K562 (cell line): ENCODE measurements at regions not wholly inside any gene's neighbourhood (a gene's known extent, or its start where the extent isn't known, plus 50 kb on each side); places are given as distances from the start of the nearest gene placed in this dataset.

ENCODE experiments used
- ATAC-seq: fragments of 200-7000 bp; cut with Tn5 transposase; 3 replicates; pipeline ENCODE4 v1.9.1; 2020; ENCODE audit warnings: moderate library complexity
- BruUV-seq: library from RNA; stranded (reverse); fragments of 400-500 nt; replicated peaks from 2 replicates; lab custom pipeline; 2021; lab: Mats Ljungman, UMichigan
- CTCF ChIA-PET: fragments of 300-600 bp; formaldehyde crosslinking; extraction: SDS; loops from one replicate; lab custom pipeline; 2021; ENCODE audit warnings: low intra/inter-chr PET ratio; lab: Yijun Ruan, JAX
- POLR2A ChIA-PET: fragments of 300-600, 350-650 bp; sonication (Branson Sonifier 250); formaldehyde crosslinking; extraction: SDS; loops from one replicate; lab custom pipeline; 2021; ENCODE audit warnings: antibody characterized with exemption, inconsistent platforms; lab: Yijun Ruan, JAX
- DNase-seq, 4 experiments: peaks; one replicate each; pipeline versions ENCODE4 v3.0.0 to v3.0.0-alpha.2; 2011 to 2018; ENCODE audit warnings: low spot score in 3 of 4, mixed read lengths in 3 of 4; ENCODE audit errors: extremely low read depth in 1 of 4
- FAIRE-seq: peaks from 2 replicates; lab custom pipeline; 2011; peaks lifted over from hg19 to GRCh38; lab: Jason Lieb, UNC
- H2AFZ ChIP-seq: 2 replicates; pipeline ENCODE4 v1.6.0; 2011; ENCODE audit warnings: low read depth, low read length, control low read depth, inconsistent platforms
- H3K27ac ChIP-seq: fragments of 200-600 bp; 3 replicates; pipeline ENCODE4 v1.8.0; 2011; ENCODE audit warnings: low read depth, mild to moderate bottlenecking, control low read depth, inconsistent platforms, low read length, moderate library complexity, mixed read lengths; ENCODE audit errors: extremely low read depth
- H3K27me3 ChIP-seq, 2 experiments: fragments of 300-600 bp in 1 of 2; 2 replicates in 1 of 2; 3 replicates in 1 of 2; pipeline versions ENCODE4 v1.6.0 to v1.8.0; 2011; ENCODE audit warnings: inconsistent platforms in 2 of 2, low read length in 2 of 2, mild to moderate bottlenecking in 1 of 2, mixed read lengths in 1 of 2, moderate library complexity in 1 of 2; ENCODE audit not compliant: control insufficient read depth in 2 of 2, insufficient read depth in 2 of 2
- H3K36me3 ChIP-seq: fragments of 300-600 bp; 3 replicates; pipeline ENCODE4 v1.8.0; 2011; ENCODE audit warnings: mild to moderate bottlenecking, low read length, inconsistent platforms; ENCODE audit not compliant: control insufficient read depth, insufficient read depth
- H3K4me1 ChIP-seq, 2 experiments: fragments of 200-600 bp in 1 of 2; replicated peaks in 1 of 2; 2 replicates in 1 of 2; 3 replicates in 1 of 2; pipeline versions ENCODE4 v1.5.1 to v1.8.0; 2011; ENCODE audit warnings: inconsistent platforms in 2 of 2, low read length in 2 of 2, mild to moderate bottlenecking in 1 of 2, mixed read lengths in 1 of 2, moderate library complexity in 1 of 2; ENCODE audit not compliant: control insufficient read depth in 2 of 2, insufficient read depth in 2 of 2
- H3K4me2 ChIP-seq: 2 replicates; pipeline ENCODE4 v1.6.1; 2011; ENCODE audit warnings: low read length, control low read depth, inconsistent platforms, mixed read lengths; ENCODE audit not compliant: insufficient read depth
- H3K4me3 ChIP-seq: fragments of 200-600 bp; sonication (generic), shearing (Covaris generic); 2 replicates; pipeline ENCODE4 v1.5.1; 2016; ENCODE audit warnings: control low read depth, inconsistent platforms
- H3K79me2 ChIP-seq: fragments of 200-600 bp; 3 replicates; pipeline ENCODE4 v1.8.0; 2011; ENCODE audit warnings: low read length, inconsistent platforms; ENCODE audit not compliant: control insufficient read depth, insufficient read depth
- H3K9ac ChIP-seq, 2 experiments: 2 replicates each; pipeline versions ENCODE4 v1.6.0 to v1.6.1; 2011; ENCODE audit warnings: low read depth in 2 of 2, low read length in 2 of 2, control low read depth in 1 of 2, inconsistent platforms in 1 of 2, mild to moderate bottlenecking in 1 of 2, mixed read lengths in 1 of 2; ENCODE audit not compliant: insufficient read depth in 1 of 2
- H3K9me1 ChIP-seq: one replicate; pipeline ENCODE4 v1.6.0; 2011; ENCODE audit warnings: inconsistent platforms, mild to moderate bottlenecking, low read length, moderate library complexity; ENCODE audit not compliant: control insufficient read depth, insufficient read depth
- H3K9me3 ChIP-seq: replicated peaks from 2 replicates; pipeline ENCODE4 v1.5.1; 2011; ENCODE audit warnings: low read depth, low read length, inconsistent platforms; ENCODE audit not compliant: control insufficient read depth, insufficient read depth
- H4K20me1 ChIP-seq: replicated peaks from 2 replicates; pipeline ENCODE4 v1.6.1; 2011; ENCODE audit warnings: low read length, inconsistent platforms, mixed read lengths; ENCODE audit not compliant: control insufficient read depth, insufficient read depth
- BCL6 ChIP-seq: fragments of 250-450 bp; sonication (Bioruptor Pico); IDR thresholded peaks from 2 replicates; pipeline ENCODE4 v1.4.0; 2020
- KAT7 ChIP-seq: sonication (generic); formaldehyde crosslinking; IDR thresholded peaks from 2 replicates; pipeline ENCODE4 v1.8.0; 2022; ENCODE audit warnings: missing genetic modification reagents, mild to moderate bottlenecking, borderline replicate concordance
- KDM5B ChIP-seq: fragments of 200-600 bp; sonication (generic); IDR thresholded peaks from 2 replicates; pipeline ENCODE4 v1.6.1; 2012; ENCODE audit warnings: low read depth, mild to moderate bottlenecking, moderate library complexity, low read length, control low read depth, inconsistent platforms; ENCODE audit not compliant: insufficient replicate concordance
- NCOA6 ChIP-seq: fragments of 450-650 bp; IDR thresholded peaks from 2 replicates; pipeline ENCODE4 v1.6.1; 2017; ENCODE audit warnings: mild to moderate bottlenecking
- NRF1 ChIP-seq, 2 experiments: fragments of 450-650 bp; IDR thresholded peaks in 1 of 2; conservative IDR thresholded peaks in 1 of 2; 2 replicates each; pipeline ENCODE4 v1.6.1; 2014; ENCODE audit warnings: mild to moderate bottlenecking in 2 of 2
- TRIM28 ChIP-seq: fragments of 450-650 bp; IDR thresholded peaks from 2 replicates; pipeline ENCODE4 v1.6.1; 2017
- ZSCAN29 ChIP-seq: fragments of 450-650 bp; IDR thresholded peaks from 2 replicates; pipeline ENCODE4 v1.6.1; 2017
- WGBS: fragments of 100-300 bp; shearing (Covaris generic); methylation state at CpG from one replicate; pipeline ENCODE4 v1.1.6; 2016; ENCODE audit warnings: low coverage, mixed read lengths; ENCODE audit not compliant: insufficient coverage; ENCODE audit errors: missing lambda C conversion rate; 5-methylcytosine and 5-hydroxymethylcytosine counted together
- in situ Hi-C: fragments of 300-500 bp; cut with MboI; formaldehyde crosslinking; loops from 4 replicates; pipeline ENCODE4 v1.15.0; 2018; ENCODE audit warnings: inconsistent platforms, mixed read lengths
- intact Hi-C: fragments of 100-400 bp; cut with micrococcal nuclease; formaldehyde crosslinking; loops from 2 replicates; pipeline ENCODE4 v1.14.2; 2022
- TF ChIP-seq, protein P1 (sequence below): fragments of 250-450 bp; sonication (Bioruptor Pico); IDR thresholded peaks from 2 replicates; pipeline ENCODE4 v1.8.0; 2022; ENCODE audit warnings: inconsistent platforms, mild to moderate bottlenecking, moderate library complexity, borderline replicate concordance

GRCh38 chr18:10285283-10285640 lies 169.2 kb upstream of the APCDD1 start:
- H4K20me1 ChIP-seq, result no peaks in the 10 kb centered on the region
- FAIRE-seq (no peak), ATAC-seq (no peak), DNase-seq (no peak)
- H3K79me2 ChIP-seq, result no peaks in the 10 kb centered on the region
- no peak for TF ChIP-seq BCL6
- TF ChIP-seq, protein P1, sequence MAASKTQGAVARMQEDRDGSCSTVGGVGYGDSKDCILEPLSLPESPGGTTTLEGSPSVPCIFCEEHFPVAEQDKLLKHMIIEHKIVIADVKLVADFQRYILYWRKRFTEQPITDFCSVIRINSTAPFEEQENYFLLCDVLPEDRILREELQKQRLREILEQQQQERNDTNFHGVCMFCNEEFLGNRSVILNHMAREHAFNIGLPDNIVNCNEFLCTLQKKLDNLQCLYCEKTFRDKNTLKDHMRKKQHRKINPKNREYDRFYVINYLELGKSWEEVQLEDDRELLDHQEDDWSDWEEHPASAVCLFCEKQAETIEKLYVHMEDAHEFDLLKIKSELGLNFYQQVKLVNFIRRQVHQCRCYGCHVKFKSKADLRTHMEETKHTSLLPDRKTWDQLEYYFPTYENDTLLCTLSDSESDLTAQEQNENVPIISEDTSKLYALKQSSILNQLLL (CRISPR knock-in tag), result no peak
- TF ChIP-seq NCOA6, result no peak
- TF ChIP-seq ZSCAN29, result no peak
- no peak for TF ChIP-seq KDM5B
- TF ChIP-seq KAT7, result no peak
- TF ChIP-seq NRF1 (conservative IDR thresholded peaks at IDR 0.05 in 1 of 2, IDR thresholded peaks at IDR 0.05 in 1 of 2), result no peak
- no peak for TF ChIP-seq TRIM28
- in situ Hi-C loops (no loop called here), intact Hi-C loops (no loop called here)
- no peak overlapping the region for H3K27ac ChIP-seq
- H3K4me2 ChIP-seq, result no peak overlapping the region
- BruUV-seq, result no TSS peak
- no peaks in the 10 kb centered on the region for H3K36me3 ChIP-seq
- no peak overlapping the region for H3K9ac ChIP-seq
- H2AFZ ChIP-seq, result no peak overlapping the region
- no peaks in the 10 kb centered on the region for H3K9me3 ChIP-seq
- no peak overlapping the region for H3K4me3 ChIP-seq
- no peaks in the 10 kb centered on the region for H3K9me1 ChIP-seq
- ChIA-PET POLR2A (no interaction called here), CTCF (no interaction called here)
- WGBS, result 1% methylated on average over 3 of the region's 3 CpGs
- H3K4me1 ChIP-seq, result no peaks in the 10 kb centered on the region
- H3K27me3 ChIP-seq, result peaks cover 3 to 7% of the 10 kb centered on the region in 2 experiments
